ENCODE measurements at regions not wholly inside any gene's neighbourhood (a gene's known extent, or its start where the extent isn't known, plus 50 kb on each side); places are given as distances from the start of the nearest gene placed in this dataset.

DNA sequence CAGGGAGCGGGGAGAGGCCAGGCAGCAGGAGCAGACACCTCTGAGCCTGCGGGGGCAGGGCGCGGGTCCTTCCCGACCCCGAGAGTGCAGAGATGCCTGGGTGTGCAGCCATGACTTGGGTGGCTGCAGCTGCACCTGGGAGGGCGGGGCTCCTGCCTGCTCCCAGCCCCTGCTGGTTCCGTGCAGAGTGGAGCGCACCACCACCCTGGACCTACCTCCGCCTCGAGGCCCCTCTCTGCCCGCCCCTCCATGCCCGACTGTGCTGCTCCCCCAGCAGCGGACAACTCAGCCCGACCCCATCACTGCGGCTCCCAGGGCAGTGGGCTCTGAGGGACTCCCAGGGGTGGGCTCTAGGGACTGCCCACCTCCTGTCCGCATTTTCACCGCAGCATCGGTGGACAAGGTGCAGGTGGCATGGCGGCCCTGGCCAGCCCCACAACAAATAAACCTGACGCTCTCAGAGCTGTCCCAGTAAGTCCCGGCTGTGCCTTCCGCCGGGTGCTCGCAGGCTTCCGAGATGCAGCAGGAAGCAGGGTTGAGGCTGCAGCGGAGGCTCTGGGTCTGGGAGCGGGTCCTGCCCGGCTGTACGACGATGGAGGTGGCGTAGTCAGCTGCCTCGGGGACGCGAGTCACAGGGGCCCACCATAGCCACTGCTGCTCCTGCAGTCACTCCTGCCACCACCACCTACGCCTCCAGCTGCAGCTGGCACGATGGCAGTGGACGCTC is 392.0 kb upstream of the CCDC196 start:
- H3K4me1 Mint-ChIP-seq (ENCODE audit: unreplicated experiment), result no peaks in the 10 kb centered on the region
- peaks cover 25% of the 10 kb centered on the region for H3K27me3 Mint-ChIP-seq
- no peak overlapping the region for H3K4me3 Mint-ChIP-seq
- H3K9me3 Mint-ChIP-seq, result no peaks in the 10 kb centered on the region
- no peak for DNase-seq (ENCODE audit: extremely low spot score, unreplicated experiment)
- TF ChIP-seq, protein P1, sequence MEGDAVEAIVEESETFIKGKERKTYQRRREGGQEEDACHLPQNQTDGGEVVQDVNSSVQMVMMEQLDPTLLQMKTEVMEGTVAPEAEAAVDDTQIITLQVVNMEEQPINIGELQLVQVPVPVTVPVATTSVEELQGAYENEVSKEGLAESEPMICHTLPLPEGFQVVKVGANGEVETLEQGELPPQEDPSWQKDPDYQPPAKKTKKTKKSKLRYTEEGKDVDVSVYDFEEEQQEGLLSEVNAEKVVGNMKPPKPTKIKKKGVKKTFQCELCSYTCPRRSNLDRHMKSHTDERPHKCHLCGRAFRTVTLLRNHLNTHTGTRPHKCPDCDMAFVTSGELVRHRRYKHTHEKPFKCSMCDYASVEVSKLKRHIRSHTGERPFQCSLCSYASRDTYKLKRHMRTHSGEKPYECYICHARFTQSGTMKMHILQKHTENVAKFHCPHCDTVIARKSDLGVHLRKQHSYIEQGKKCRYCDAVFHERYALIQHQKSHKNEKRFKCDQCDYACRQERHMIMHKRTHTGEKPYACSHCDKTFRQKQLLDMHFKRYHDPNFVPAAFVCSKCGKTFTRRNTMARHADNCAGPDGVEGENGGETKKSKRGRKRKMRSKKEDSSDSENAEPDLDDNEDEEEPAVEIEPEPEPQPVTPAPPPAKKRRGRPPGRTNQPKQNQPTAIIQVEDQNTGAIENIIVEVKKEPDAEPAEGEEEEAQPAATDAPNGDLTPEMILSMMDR (conservative IDR thresholded peaks at IDR 0.05), result no peak
- H3K36me3 Mint-ChIP-seq, result no peaks in the 10 kb centered on the region
- no peak overlapping the region for H3K27ac Mint-ChIP-seq

DNA sequence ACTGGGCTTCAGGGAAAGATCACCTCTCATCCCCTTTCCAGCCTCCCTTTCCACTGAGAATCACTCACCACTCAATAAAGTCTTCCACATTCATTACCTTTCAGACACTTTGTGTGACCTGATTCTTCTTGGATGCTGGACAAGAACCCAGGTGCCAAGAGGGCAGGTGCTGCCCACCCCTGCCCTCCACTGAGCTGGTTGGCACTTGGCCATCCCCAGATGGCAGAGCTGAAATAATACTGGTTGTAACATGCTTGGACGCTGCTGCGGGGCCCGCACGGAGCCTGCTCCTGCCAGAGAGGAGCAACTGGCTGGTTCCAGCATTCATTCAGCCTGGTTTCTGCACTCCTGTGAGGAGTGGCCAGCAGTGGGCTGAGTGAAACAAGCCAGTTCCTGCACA is 386.7 kb upstream of the CCDC196 start:
- no peaks in the 10 kb centered on the region for H3K9me3 Mint-ChIP-seq
- peaks cover 22% of the 10 kb centered on the region for H3K27me3 Mint-ChIP-seq
- DNase-seq (ENCODE audit: extremely low spot score, unreplicated experiment), result no peak
- TF ChIP-seq, protein P1 (conservative IDR thresholded peaks at IDR 0.05), result no peak
- H3K4me1 Mint-ChIP-seq (ENCODE audit: unreplicated experiment), result peaks cover 9% of the 10 kb centered on the region
- H3K27ac Mint-ChIP-seq, result no peak overlapping the region
- no peaks in the 10 kb centered on the region for H3K36me3 Mint-ChIP-seq
- H3K4me3 Mint-ChIP-seq, result no peak overlapping the region

DNA sequence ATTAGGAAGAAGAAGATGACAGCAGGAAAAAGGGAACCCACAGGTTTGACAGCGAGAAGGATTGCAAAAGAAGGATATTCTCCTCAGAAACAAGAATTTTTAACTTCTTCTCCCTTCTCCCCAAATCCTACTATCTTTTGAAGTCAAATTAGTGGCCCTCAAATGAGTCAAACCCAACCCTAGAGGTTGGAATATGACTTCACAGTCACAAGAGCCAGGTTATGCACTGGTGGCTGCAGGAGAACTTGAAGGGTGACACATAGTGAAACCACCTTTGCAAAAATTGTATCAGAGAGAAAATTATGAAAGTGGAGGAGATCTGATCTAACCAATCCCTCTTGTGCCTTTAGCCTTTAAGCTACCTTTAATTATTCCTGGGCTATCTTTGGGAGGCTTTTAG is 386.2 kb upstream of the CCDC196 start:
- Mint-ChIP-seq H3K4me3 (no peak overlapping the region), H3K27me3 (peaks cover 22% of the 10 kb centered on the region), H3K9me3 (no peaks in the 10 kb centered on the region), H3K4me1 (ENCODE audit: unreplicated experiment) (peaks cover 9% of the 10 kb centered on the region), H3K27ac (no peak overlapping the region), H3K36me3 (no peaks in the 10 kb centered on the region)
- TF ChIP-seq, protein P1 (conservative IDR thresholded peaks at IDR 0.05), result no peak
- no peak for DNase-seq (ENCODE audit: extremely low spot score, unreplicated experiment)

DNA sequence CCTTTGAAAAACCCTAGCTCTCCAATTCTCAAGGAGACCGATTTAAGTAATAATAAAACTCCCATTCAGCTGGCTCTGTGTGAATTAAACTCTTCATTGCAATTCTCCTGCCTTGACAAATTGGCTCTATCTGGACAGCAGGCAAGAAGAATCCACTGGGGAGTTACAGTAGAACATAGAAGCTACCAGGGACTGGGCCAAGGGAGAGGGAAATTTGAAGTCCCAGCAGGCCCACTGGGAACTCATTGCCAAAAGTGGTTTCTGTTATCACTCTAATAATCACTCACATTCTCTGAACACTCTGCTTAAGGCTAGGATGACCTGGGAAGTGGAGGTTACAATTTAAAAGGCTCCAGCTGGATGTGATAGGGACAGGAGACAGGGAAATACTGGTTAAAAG is 384.5 kb upstream of the CCDC196 start:
- Mint-ChIP-seq H3K9me3 (no peaks in the 10 kb centered on the region), H3K27ac (no peak overlapping the region), H3K4me3 (no peak overlapping the region), H3K36me3 (peaks cover 3% of the 10 kb centered on the region), H3K4me1 (ENCODE audit: unreplicated experiment) (peaks cover 14% of the 10 kb centered on the region), H3K27me3 (peaks cover 17% of the 10 kb centered on the region)
- DNase-seq (ENCODE audit: extremely low spot score, unreplicated experiment), result no peak
- TF ChIP-seq, protein P1 (conservative IDR thresholded peaks at IDR 0.05), result no peak

DNA sequence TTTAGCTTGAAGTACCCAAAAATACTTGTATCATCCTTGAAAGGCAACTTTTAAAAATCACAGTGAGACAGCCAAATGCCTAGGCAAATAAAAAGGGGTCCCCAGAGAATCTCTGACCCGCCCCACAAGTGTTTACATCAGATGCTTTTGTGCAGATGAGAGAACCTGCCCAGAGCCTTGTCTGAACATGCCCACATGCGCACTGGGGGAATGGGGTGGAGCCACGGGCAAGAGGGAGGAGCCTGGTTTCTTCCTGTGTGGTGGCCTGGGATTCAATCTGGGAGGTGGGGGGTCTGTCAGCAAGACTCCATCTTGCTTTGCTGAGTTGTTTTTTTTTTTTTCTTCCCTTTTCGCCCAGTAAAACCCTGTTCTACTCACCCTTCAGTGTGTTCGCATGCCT is 381.7 kb upstream of the CCDC196 start:
- Mint-ChIP-seq H3K27ac (no peak overlapping the region), H3K4me3 (no peak overlapping the region), H3K27me3 (peaks cover 6% of the 10 kb centered on the region), H3K4me1 (ENCODE audit: unreplicated experiment) (peaks cover 14% of the 10 kb centered on the region), H3K36me3 (peaks cover 3% of the 10 kb centered on the region), H3K9me3 (peaks cover 4% of the 10 kb centered on the region)
- DNase-seq (ENCODE audit: extremely low spot score, unreplicated experiment), result no peak
- TF ChIP-seq, protein P1 (conservative IDR thresholded peaks at IDR 0.05), result no peak
